ENCODE measurements at regions not wholly inside any gene's neighbourhood (a gene's known extent, or its start where the extent isn't known, plus 50 kb on each side); places are given as distances from the start of the nearest gene placed in this dataset.

DNA sequence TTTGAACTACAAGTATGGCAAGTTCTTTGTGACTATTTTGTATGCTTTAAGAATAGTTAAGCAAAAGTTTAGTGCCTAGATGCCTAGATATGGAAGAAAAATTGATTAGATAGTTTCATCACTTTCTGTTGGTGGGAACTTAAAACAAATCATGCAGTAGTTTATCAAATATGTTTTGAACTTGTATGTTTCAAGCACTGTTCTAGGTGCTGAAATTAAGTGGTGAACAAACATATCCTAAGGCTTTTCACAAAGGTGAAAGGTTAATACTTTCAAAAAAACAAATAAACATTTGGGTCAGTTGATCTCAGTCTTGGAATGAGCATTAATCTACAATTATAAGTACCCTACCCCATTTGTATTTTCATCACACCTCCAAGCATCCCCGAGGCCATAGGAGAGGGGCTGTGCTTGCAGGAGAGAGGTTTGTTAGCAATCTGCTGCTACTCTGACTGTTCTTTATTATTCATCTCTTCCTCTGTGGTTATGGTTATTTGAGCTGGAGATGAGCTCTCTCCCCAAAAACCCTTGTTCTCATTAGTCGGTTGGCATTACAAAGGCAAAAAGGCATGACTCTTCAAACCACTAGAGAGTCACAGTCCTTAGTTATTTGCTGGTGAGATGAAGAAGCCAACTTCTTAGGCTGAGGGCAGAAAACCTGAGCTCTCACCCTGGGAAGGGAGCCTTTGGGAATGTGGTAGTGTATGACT, 103.9 kb upstream of the FHL2 start:
- FAIRE-seq (no peak), DNase-seq (ENCODE audit: insufficient read length, low spot score) (no peak)
- TF ChIP-seq POLR2A (IDR thresholded peaks at IDR 0.05; ENCODE audit: low read depth, low read length) (no peak), POLR2AphosphoS5 (IDR thresholded peaks at IDR 0.05; ENCODE audit: low read depth, low read length) (no peak), SPI1 (IDR thresholded peaks at IDR 0.05; ENCODE audit: low read depth, low read length) (no peak), POU2F2 (IDR thresholded peaks at IDR 0.05; ENCODE audit: low read depth, low read length) (no peak), TAF1 (IDR thresholded peaks at IDR 0.05; ENCODE audit: low read depth, low read length) (no peak), PAX5 (IDR thresholded peaks at IDR 0.05; ENCODE audit: insufficient read depth, low read length, severe bottlenecking) (no peak)

DNA sequence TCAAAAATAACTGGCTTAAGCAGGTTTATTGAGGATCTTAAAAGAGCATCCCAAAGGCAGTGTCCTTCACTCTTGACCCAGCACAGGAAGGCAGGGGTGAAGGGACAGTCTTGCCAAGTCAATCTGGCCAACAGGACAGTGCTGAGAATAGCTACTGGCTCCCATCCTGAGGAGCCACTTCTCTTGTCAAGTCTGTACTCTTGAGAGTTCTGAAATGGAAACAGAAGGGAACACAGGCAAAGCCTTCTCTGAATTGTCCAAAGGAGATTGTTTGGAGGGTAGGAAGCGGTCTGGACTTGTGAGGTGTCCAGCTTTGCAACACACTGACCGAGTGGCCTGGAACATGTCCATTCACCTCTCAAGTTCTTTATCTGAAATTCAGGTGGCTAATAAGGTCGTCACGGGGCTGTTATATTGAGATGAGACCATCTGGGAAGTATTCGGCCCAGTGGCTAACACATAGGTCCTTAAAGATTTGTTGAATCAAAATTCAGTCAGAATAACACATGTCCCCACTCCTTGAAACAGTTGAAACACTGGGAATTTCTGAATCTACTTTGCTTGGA, 99.5 kb upstream of the FHL2 start:
- DNase-seq (ENCODE audit: insufficient read length, low spot score) (no peak), FAIRE-seq (no peak)
- no peak for TF ChIP-seq SPI1 (IDR thresholded peaks at IDR 0.05; ENCODE audit: low read depth, low read length)
- TF ChIP-seq PAX5 (IDR thresholded peaks at IDR 0.05; ENCODE audit: insufficient read depth, low read length, severe bottlenecking), result no peak
- TF ChIP-seq POU2F2 (IDR thresholded peaks at IDR 0.05; ENCODE audit: low read depth, low read length), result no peak
- TF ChIP-seq POLR2A (IDR thresholded peaks at IDR 0.05; ENCODE audit: low read depth, low read length), result no peak
- no peak for TF ChIP-seq POLR2AphosphoS5 (IDR thresholded peaks at IDR 0.05; ENCODE audit: low read depth, low read length)
- no peak for TF ChIP-seq TAF1 (IDR thresholded peaks at IDR 0.05; ENCODE audit: low read depth, low read length)

DNA sequence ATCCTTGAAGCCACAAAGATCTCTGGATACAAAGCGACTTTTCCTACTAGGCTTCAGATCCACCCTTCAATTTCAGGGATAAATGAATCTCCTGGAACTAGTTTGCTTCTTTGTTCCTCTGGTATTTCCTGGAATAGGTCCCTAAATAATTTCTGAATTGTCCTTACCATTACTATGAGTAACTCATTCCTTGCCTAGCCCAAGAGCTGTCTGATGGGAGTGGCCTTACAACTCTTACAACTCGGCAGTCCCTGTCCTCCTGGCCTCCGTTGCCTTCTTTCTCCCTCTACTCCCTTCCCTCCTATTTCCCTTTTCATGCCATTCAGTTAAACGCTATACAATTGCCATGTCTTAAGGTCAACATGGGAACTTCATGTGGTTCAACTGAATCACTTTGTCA, 98.2 kb upstream of the FHL2 start:
- FAIRE-seq (no peak), DNase-seq (ENCODE audit: insufficient read length, low spot score) (no peak)

DNA sequence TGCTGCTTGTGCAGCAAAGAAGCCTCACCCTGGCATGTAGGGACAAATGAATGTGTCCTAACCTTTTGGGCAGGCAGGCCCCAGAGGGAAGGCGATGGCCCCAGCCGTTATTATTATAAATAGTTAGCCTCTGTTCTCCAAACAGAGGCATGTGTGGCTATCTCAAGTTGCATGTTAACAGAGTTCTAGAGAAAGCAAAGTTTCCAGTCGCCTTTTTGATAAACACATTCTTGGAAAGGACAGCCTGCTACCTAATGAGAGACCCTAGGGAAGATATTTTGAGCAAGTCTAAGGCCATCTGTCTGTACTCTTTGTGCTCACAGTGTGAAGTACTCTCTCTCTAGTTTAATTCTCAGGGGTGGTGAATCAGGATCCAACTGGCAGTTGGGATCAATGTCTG, 97.4 kb upstream of the FHL2 start:
- FAIRE-seq, result no peak
- TF ChIP-seq POU2F2 (IDR thresholded peaks at IDR 0.05; ENCODE audit: low read depth, low read length) (no peak), POLR2AphosphoS5 (IDR thresholded peaks at IDR 0.05; ENCODE audit: low read depth, low read length) (no peak), PAX5 (IDR thresholded peaks at IDR 0.05; ENCODE audit: insufficient read depth, low read length, severe bottlenecking) (no peak), TAF1 (IDR thresholded peaks at IDR 0.05; ENCODE audit: low read depth, low read length) (no peak), SPI1 (IDR thresholded peaks at IDR 0.05; ENCODE audit: low read depth, low read length) (no peak), POLR2A (IDR thresholded peaks at IDR 0.05; ENCODE audit: low read depth, low read length) (no peak)
- no peak for DNase-seq (ENCODE audit: insufficient read length, low spot score)

More for the DNA sequence above, 98.2 kb upstream of the FHL2 start:
- no peak for TF ChIP-seq TAF1 (IDR thresholded peaks at IDR 0.05; ENCODE audit: low read depth, low read length)
- no peak for TF ChIP-seq POU2F2 (IDR thresholded peaks at IDR 0.05; ENCODE audit: low read depth, low read length)
- TF ChIP-seq POLR2AphosphoS5 (IDR thresholded peaks at IDR 0.05; ENCODE audit: low read depth, low read length), result no peak
- no peak for TF ChIP-seq SPI1 (IDR thresholded peaks at IDR 0.05; ENCODE audit: low read depth, low read length)
- no peak for TF ChIP-seq PAX5 (IDR thresholded peaks at IDR 0.05; ENCODE audit: insufficient read depth, low read length, severe bottlenecking)
- TF ChIP-seq POLR2A (IDR thresholded peaks at IDR 0.05; ENCODE audit: low read depth, low read length), result no peak

DNA sequence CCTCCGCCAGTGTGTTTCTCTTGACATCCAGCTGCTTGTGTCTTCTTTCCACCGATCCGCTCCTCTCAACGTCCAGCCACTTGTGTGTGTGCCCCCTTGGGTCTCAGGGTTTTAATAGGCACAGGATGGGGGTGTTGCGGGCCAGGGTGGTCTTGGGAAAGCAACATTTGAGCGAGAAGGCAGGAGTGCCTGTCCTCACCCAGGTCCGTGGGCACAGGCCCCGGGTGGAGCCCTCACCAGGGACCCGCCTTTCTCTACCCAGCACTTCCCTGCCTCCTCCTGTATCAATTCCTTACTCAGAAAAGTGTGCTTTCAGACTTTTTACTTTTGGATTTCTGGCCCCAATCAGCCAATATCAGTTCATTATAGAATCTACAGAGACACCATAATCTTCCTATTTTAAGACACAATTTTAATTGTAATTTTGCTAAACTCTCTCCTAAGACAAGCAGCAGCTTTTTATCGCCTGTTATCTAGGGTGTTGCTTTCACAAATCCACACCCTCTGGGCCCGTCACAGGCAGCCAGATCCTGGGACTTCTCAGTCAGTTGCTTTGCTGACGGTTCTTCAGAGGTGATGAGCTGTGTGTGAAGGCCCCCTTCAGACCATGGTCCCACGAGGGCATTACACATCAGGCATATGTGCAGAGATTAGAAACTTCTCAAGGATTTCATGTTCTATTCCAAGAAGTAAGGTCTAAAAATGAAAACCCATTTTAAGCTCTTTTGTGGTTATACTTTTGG, 96.0 kb upstream of the FHL2 start:
- TF ChIP-seq POU2F2 (IDR thresholded peaks at IDR 0.05; ENCODE audit: low read depth, low read length), result no peak
- no peak for TF ChIP-seq TAF1 (IDR thresholded peaks at IDR 0.05; ENCODE audit: low read depth, low read length)
- no peak for TF ChIP-seq POLR2A (IDR thresholded peaks at IDR 0.05; ENCODE audit: low read depth, low read length)
- TF ChIP-seq POLR2AphosphoS5 (IDR thresholded peaks at IDR 0.05; ENCODE audit: low read depth, low read length), result no peak
- no peak for TF ChIP-seq SPI1 (IDR thresholded peaks at IDR 0.05; ENCODE audit: low read depth, low read length)
- TF ChIP-seq PAX5 (IDR thresholded peaks at IDR 0.05; ENCODE audit: insufficient read depth, low read length, severe bottlenecking), result no peak
- DNase-seq (ENCODE audit: insufficient read length, low spot score), result no peak
- no peak for FAIRE-seq

DNA sequence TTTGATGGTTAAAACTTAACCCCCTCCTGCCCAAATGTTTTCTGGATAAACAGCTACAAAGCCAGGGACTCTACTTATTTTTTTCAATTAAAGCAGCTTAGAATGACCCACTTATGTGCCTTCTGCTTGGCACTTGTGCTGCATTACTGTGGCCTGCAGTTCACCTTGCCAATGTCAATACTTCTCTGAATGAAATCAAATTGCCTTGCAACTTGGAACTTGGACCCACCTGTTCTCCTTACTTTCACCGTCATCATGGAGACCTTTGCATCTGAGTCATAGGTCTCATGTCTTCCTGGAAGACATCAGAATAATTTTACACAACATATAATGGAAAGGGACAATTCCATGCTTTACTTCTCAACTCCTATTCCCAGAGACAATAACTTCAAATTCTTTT, 92.1 kb upstream of the FHL2 start:
- DNase-seq (ENCODE audit: insufficient read length, low spot score) (no peak), FAIRE-seq (no peak)
- TF ChIP-seq PAX5 (IDR thresholded peaks at IDR 0.05; ENCODE audit: insufficient read depth, low read length, severe bottlenecking) (no peak), TAF1 (IDR thresholded peaks at IDR 0.05; ENCODE audit: low read depth, low read length) (no peak), POLR2AphosphoS5 (IDR thresholded peaks at IDR 0.05; ENCODE audit: low read depth, low read length) (no peak), POU2F2 (IDR thresholded peaks at IDR 0.05; ENCODE audit: low read depth, low read length) (no peak)

DNA sequence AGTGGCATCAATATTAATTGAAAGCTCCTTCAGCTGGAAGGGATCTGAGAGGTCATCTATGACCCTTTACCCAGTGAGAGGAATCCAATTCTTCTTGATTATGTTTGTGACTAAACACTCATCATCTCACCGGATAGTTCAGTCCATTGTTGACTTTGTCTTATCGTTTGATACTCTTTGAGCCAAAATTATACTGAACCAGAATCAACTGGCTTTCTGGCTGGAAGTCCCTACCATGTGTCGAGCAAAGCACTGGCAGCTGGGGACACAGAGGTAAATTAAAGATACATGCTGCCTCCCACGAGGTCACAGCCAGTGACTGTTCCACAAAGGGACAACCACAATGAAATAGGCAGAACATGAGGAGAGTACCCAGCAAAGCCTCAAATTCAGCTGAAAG, 91.4 kb upstream of the FHL2 start:
- FAIRE-seq, result no peak
- TF ChIP-seq PAX5 (IDR thresholded peaks at IDR 0.05; ENCODE audit: insufficient read depth, low read length, severe bottlenecking), result no peak
- no peak for TF ChIP-seq POU2F2 (IDR thresholded peaks at IDR 0.05; ENCODE audit: low read depth, low read length)
- DNase-seq (ENCODE audit: insufficient read length, low spot score), result no peak

DNA sequence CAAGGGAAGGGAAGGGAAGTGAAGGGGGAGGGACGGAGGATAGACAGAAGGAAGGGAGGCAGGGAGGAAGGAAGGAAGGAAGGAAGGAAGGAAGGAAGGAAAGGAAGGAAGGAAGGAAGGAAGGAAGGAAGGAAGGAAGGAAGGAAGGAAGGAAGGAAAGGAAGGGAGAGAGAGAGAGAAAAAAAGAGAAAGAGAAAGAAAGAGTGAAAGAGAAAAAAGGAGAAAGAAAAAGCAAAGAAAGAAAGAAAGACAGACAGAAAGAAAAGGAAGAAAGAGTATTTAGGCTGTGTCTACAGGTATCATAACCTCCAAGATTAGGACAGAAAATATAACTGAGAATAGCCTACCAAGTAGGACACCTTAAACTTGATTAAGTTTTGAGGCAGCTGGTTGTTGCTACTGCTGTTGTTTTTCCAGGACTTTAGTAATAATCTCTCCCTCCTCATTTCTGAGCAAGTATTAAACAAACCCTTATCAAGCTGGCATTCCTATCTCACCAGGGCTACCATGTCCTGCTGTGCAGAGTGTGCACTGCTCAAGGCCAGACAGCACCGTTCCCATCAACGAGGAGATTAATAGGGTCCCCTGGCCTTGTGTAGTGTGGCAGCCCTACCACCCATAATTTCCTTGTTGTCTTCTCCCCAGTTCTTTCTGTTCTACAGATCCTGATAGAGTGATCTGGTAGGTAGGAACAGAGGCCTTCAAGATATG, 90.5 kb upstream of the FHL2 start:
- DNase-seq (ENCODE audit: insufficient read length, low spot score), result no peak
- no peak for FAIRE-seq
- TF ChIP-seq PAX5 (IDR thresholded peaks at IDR 0.05; ENCODE audit: insufficient read depth, low read length, severe bottlenecking) (no peak), POU2F2 (IDR thresholded peaks at IDR 0.05; ENCODE audit: low read depth, low read length) (no peak), TAF1 (IDR thresholded peaks at IDR 0.05; ENCODE audit: low read depth, low read length) (no peak), POLR2A (IDR thresholded peaks at IDR 0.05; ENCODE audit: low read depth, low read length) (no peak), SPI1 (IDR thresholded peaks at IDR 0.05; ENCODE audit: low read depth, low read length) (no peak)

DNA sequence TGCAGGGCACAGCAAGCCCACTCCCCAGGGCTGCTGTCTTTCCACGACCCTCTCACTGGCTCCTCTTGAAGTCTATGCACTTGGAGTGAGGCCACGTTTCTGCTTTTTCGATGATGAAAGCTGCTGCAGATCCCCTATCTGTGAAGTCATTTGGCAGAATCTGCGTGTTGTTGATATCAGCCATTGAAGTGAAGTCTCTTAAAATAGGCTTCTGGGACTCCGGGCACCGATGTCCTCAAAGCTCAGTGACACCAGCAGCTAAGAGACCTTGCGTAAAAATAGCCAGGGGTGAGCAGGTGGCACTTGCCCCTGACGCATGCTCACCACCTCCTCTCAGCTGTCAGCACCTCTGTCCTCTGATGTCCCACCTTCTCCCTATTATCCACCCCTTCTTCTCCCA, 89.4 kb upstream of the FHL2 start:
- DNase-seq (ENCODE audit: insufficient read length, low spot score), result no peak
- TF ChIP-seq SPI1 (IDR thresholded peaks at IDR 0.05; ENCODE audit: low read depth, low read length) (no peak), POU2F2 (IDR thresholded peaks at IDR 0.05; ENCODE audit: low read depth, low read length) (no peak), POLR2A (IDR thresholded peaks at IDR 0.05; ENCODE audit: low read depth, low read length) (no peak), TAF1 (IDR thresholded peaks at IDR 0.05; ENCODE audit: low read depth, low read length) (no peak), POLR2AphosphoS5 (IDR thresholded peaks at IDR 0.05; ENCODE audit: low read depth, low read length) (no peak), PAX5 (IDR thresholded peaks at IDR 0.05; ENCODE audit: insufficient read depth, low read length, severe bottlenecking) (no peak)
- no peak for FAIRE-seq
